Right lobe of liver (tissue), 4 donors: ENCODE measurements at regions not wholly inside any gene's neighbourhood (a gene's known extent, or its start where the extent isn't known, plus 50 kb on each side); places are given as distances from the start of the nearest gene placed in this dataset.

ENCODE experiments used
- POLR2A ChIP-seq: fragments of 450-650 bp; IDR thresholded peaks from one replicate; pipeline ENCODE4 v1.6.1; 2017; ENCODE audit warnings: antibody characterized with exemption, mild to moderate bottlenecking
- TF ChIP-seq, protein P1 (sequence below), 4 donors: fragments of 200-600 bp in 3 of 4; fragments of 450-650 bp in 1 of 4; IDR thresholded peaks; one replicate each; pipeline versions ENCODE4 v1.5.1 to v1.8.0; 2016 to 2022; ENCODE audit warnings: antibody characterized with exemption in 4 of 4, mild to moderate bottlenecking in 2 of 4
- donor health status: DM: no; HTN: no; CAD: no.
- donor health status: DM: no; HTN: no; CAD: no.
- donor health status: DM: no; HTN: yes; CAD: no.

DNA sequence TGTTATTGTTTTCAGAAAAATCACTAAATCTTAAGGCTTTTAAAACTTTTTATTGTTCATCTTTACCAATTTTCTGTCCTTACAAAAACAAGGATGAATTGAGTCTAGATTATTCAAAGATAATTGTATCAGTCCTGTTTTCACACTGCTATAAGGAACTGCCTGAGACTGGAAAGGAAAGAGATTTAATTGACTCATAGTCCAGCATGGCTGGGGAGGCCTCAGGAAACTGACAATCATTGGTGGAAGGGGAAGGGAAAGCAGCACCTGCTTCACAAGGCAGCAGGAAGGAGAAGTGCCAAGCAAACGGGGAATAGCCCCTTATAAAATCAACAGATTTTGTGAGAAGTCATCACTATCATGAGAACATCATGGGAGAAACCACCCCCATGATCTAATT is 455.6 kb upstream of the ZP4 start:
- no peak for TF ChIP-seq POLR2A
- TF ChIP-seq, protein P1, sequence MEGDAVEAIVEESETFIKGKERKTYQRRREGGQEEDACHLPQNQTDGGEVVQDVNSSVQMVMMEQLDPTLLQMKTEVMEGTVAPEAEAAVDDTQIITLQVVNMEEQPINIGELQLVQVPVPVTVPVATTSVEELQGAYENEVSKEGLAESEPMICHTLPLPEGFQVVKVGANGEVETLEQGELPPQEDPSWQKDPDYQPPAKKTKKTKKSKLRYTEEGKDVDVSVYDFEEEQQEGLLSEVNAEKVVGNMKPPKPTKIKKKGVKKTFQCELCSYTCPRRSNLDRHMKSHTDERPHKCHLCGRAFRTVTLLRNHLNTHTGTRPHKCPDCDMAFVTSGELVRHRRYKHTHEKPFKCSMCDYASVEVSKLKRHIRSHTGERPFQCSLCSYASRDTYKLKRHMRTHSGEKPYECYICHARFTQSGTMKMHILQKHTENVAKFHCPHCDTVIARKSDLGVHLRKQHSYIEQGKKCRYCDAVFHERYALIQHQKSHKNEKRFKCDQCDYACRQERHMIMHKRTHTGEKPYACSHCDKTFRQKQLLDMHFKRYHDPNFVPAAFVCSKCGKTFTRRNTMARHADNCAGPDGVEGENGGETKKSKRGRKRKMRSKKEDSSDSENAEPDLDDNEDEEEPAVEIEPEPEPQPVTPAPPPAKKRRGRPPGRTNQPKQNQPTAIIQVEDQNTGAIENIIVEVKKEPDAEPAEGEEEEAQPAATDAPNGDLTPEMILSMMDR (IDR thresholded peaks at IDR 0.05) = no peak
